ENCODE measurements at regions not wholly inside any gene's neighbourhood (a gene's known extent, or its start where the extent isn't known, plus 50 kb on each side); places are given as distances from the start of the nearest gene placed in this dataset.

- H3K4me3 ChIP-seq (replicated peaks; ENCODE audit: low read depth, low read length), result no peak overlapping the region
- no peak for TF ChIP-seq CTCF (IDR thresholded peaks at IDR 0.05; ENCODE audit: low read depth, low read length, missing control alignments)
- DNase-seq (ENCODE audit: extremely low read depth, low read depth), result no peak
These were observed 87.7 kb upstream of the CXCR4 start for GRCh38 chr2:136205615-136206014.

GRCh38 chr2:136204971-136205370 is 87.0 kb upstream of the CXCR4 start:
- DNase-seq (ENCODE audit: extremely low read depth, low read depth), result no peak
- no peak for TF ChIP-seq CTCF (IDR thresholded peaks at IDR 0.05; ENCODE audit: low read depth, low read length, missing control alignments)
- H3K4me3 ChIP-seq (replicated peaks; ENCODE audit: low read depth, low read length), result no peak overlapping the region

GRCh38 chr2:136195226-136195625 is 77.3 kb upstream of the CXCR4 start:
- H3K4me3 ChIP-seq (replicated peaks; ENCODE audit: low read depth, low read length), result no peak overlapping the region
- TF ChIP-seq CTCF (IDR thresholded peaks at IDR 0.05; ENCODE audit: low read depth, low read length, missing control alignments), result no peak

GRCh38 chr2:136191041-136191440 is 73.1 kb upstream of the CXCR4 start:
- no peak for DNase-seq (ENCODE audit: extremely low read depth, low read depth)
- no peak for TF ChIP-seq CTCF (IDR thresholded peaks at IDR 0.05; ENCODE audit: low read depth, low read length, missing control alignments)
- no peak overlapping the region for H3K4me3 ChIP-seq (replicated peaks; ENCODE audit: low read depth, low read length)

More at GRCh38 chr2:136195226-136195625, 77.3 kb upstream of the CXCR4 start:
- DNase-seq (ENCODE audit: extremely low read depth, low read depth), result no peak

- no peak overlapping the region for H3K4me3 ChIP-seq (replicated peaks; ENCODE audit: low read depth, low read length)
- DNase-seq (ENCODE audit: extremely low read depth, low read depth), result no peak
- no peak for TF ChIP-seq CTCF (IDR thresholded peaks at IDR 0.05; ENCODE audit: low read depth, low read length, missing control alignments)
These were observed 71.4 kb upstream of the CXCR4 start for GRCh38 chr2:136189221-136189782.

- no peak overlapping the region for H3K4me3 ChIP-seq (replicated peaks; ENCODE audit: low read depth, low read length)
- TF ChIP-seq CTCF (IDR thresholded peaks at IDR 0.05; ENCODE audit: low read depth, low read length, missing control alignments), result no peak
- no peak for DNase-seq (ENCODE audit: extremely low read depth, low read depth)
These were observed 70.1 kb upstream of the CXCR4 start for GRCh38 chr2:136188086-136188485.

Data from HFF-Myc (cell line).